ENCODE measurements at regions not wholly inside any gene's neighbourhood (a gene's known extent, or its start where the extent isn't known, plus 50 kb on each side); places are given as distances from the start of the nearest gene placed in this dataset.

DNA sequence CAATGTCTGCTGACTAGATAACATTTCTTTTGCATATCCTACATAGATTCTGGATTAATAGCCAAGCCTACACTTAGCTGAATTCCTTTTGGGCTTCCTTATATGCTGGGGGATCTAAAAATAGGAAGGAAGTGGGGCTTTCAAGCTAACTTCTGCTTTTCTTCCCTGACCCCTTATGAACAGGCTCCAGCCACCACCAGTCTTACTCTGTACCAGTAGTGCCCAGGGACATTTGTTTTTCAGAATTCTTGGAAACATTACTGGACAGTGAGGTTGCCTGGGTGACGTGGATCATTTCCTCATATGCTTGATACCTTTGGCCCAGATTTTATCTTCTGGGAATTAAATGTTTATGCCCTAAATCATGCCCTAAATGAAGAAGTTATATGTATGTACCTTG, 55.9 kb upstream of the SRRM4 start:
- DNase-seq (ENCODE audit: low read depth, low spot score) (no peak), ATAC-seq (no peak)
- ChIA-PET CTCF (no interaction called here), POLR2A (no interaction called here), RAD21 (ENCODE audit: low non-redundant PET in 1 of 2, low total read pairs in 2 of 2, uncharacterized antibody in 2 of 2, unreplicated experiment in 2 of 2) (no interaction called here)
- no peak for TF ChIP-seq ELF1 (IDR thresholded peaks at IDR 0.05; ENCODE audit: borderline replicate concordance, low read depth)
- TF ChIP-seq YY1 (IDR thresholded peaks at IDR 0.05; ENCODE audit: extremely low read depth, insufficient replicate concordance, low read depth, low read length), result no peak
- no peak for TF ChIP-seq JUND (IDR thresholded peaks at IDR 0.05)
- TF ChIP-seq, protein P1, sequence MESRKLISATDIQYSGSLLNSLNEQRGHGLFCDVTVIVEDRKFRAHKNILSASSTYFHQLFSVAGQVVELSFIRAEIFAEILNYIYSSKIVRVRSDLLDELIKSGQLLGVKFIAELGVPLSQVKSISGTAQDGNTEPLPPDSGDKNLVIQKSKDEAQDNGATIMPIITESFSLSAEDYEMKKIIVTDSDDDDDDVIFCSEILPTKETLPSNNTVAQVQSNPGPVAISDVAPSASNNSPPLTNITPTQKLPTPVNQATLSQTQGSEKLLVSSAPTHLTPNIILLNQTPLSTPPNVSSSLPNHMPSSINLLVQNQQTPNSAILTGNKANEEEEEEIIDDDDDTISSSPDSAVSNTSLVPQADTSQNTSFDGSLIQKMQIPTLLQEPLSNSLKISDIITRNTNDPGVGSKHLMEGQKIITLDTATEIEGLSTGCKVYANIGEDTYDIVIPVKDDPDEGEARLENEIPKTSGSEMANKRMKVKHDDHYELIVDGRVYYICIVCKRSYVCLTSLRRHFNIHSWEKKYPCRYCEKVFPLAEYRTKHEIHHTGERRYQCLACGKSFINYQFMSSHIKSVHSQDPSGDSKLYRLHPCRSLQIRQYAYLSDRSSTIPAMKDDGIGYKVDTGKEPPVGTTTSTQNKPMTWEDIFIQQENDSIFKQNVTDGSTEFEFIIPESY (IDR thresholded peaks at IDR 0.05; ENCODE audit: extremely low read depth, insufficient replicate concordance, low read length), result no peak
- no peak for TF ChIP-seq POLR2A (IDR thresholded peaks at IDR 0.05; ENCODE audit: borderline replicate concordance, extremely low read depth, insufficient read depth, insufficient read length)
- no peak for TF ChIP-seq SRF (IDR thresholded peaks at IDR 0.05; ENCODE audit: low read depth)
- no peak for TF ChIP-seq POLR2AphosphoS5 (IDR thresholded peaks at IDR 0.05; ENCODE audit: low read depth, low read length)
- TF ChIP-seq, protein P2, sequence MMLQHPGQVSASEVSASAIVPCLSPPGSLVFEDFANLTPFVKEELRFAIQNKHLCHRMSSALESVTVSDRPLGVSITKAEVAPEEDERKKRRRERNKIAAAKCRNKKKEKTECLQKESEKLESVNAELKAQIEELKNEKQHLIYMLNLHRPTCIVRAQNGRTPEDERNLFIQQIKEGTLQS (IDR thresholded peaks at IDR 0.05), result no peak
- no peak for TF ChIP-seq SP1 (IDR thresholded peaks at IDR 0.05; ENCODE audit: low read depth)
- no peak for TF ChIP-seq EZH2phosphoT487 (IDR thresholded peaks at IDR 0.05; ENCODE audit: borderline replicate concordance)
- TF ChIP-seq CBX3 (IDR thresholded peaks at IDR 0.05; ENCODE audit: low read depth), result no peak
- Histone ChIP-seq H4K20me1 (ENCODE audit: insufficient read depth) (no peaks in the 10 kb centered on the region), H3K9me3 (ENCODE audit: control insufficient read depth in 1 of 2, insufficient read depth in 1 of 2, low read depth in 1 of 2, low read length in 2 of 2) (no peaks in the 10 kb centered on the region), H3K9me2 (ENCODE audit: insufficient read depth) (no peaks in the 10 kb centered on the region), H3K36me3 (ENCODE audit: control insufficient read depth in 1 of 2, insufficient read depth in 2 of 2, low read length in 2 of 2) (no peaks in the 10 kb centered on the region), H3K4me1 (ENCODE audit: control insufficient read depth in 1 of 2, insufficient read depth in 2 of 2, low read length in 2 of 2) (no peaks in the 10 kb centered on the region), H3K27me3 (ENCODE audit: insufficient read depth, low read length) (peaks cover 4% of the 10 kb centered on the region; the same call in 1 of the 2 replicates), H3K4me2 (ENCODE audit: low read length) (no peak overlapping the region), H2AFZ (ENCODE audit: low read depth, low read length, poor library complexity, severe bottlenecking) (no peak overlapping the region), H3K4me3 (replicated peaks in 1 of 2; ENCODE audit: low read depth in 1 of 2, low read length in 2 of 2) (no peak overlapping the region), H3K9ac (ENCODE audit: low read length) (no peak overlapping the region), H3K79me2 (ENCODE audit: insufficient read depth, low read length) (no peaks in the 10 kb centered on the region), H3K27ac (ENCODE audit: low read depth, low read length) (no peak overlapping the region)
- BruUV-seq (replicated peaks), result no TSS peak
- intact Hi-C loops (cut with micrococcal nuclease), result no loop called here

All from HCT116 (cell line).